Epithelial cell of proximal tubule (primary cell): ENCODE measurements at regions not wholly inside any gene's neighbourhood (a gene's known extent, or its start where the extent isn't known, plus 50 kb on each side); places are given as distances from the start of the nearest gene placed in this dataset.

Experiments used
- DNase-seq: peaks from one replicate; pipeline ENCODE4 v3.0.0-alpha.2; 2011; ENCODE audit warnings: low read depth
- H3K4me3 ChIP-seq: 2 replicates; pipeline ENCODE4 v1.5.1; 2011; ENCODE audit warnings: low read depth, mild to moderate bottlenecking, low read length
- TF ChIP-seq, protein P1 (sequence below): conservative IDR thresholded peaks from 2 replicates; pipeline ENCODE4 v1.5.1; 2012; ENCODE audit warnings: low read depth, mild to moderate bottlenecking, low read length

DNA sequence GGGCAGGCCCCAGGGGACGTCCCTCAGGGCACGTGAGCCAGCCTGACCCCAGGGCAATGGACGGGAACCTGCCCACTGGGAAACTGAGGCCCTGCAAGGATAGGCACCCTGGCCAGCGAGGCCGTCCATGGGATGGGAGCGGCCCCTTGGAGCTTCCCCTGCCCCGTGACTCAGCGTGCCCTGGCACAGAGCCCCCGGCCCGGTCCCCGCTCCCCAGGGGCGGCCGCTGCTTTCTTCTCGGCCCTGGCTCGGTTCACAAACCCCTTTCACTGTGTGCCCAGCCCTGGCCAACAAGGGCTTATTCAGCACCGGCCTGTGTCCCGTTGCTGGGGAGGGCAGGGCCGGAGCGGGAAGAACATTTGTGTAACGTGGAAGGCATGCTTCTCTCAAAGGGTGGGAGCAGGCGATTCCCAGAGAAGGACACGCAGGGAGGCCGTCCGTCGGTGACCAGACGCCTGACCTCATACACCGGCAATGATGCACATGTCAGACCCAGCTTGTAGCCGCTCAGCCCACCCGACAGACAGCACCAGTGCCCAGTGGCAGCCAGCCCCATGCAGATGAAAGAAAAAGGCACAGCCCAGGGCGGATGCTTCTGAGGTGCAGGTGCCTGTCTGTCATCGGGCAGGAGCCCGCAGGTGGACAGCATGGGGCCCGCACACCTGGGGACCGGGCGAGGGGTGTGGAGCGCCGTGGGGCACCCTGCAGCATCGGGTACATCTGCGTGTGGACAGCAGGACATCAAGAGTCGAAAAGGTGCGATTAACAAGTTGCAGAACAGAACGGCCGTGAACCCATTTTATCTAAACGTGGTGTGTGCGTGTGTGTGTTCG, 94.5 kb downstream of the PDGFA start:
- H3K4me3 ChIP-seq, result no peak overlapping the region
- DNase-seq, result no peak
- TF ChIP-seq, protein P1, sequence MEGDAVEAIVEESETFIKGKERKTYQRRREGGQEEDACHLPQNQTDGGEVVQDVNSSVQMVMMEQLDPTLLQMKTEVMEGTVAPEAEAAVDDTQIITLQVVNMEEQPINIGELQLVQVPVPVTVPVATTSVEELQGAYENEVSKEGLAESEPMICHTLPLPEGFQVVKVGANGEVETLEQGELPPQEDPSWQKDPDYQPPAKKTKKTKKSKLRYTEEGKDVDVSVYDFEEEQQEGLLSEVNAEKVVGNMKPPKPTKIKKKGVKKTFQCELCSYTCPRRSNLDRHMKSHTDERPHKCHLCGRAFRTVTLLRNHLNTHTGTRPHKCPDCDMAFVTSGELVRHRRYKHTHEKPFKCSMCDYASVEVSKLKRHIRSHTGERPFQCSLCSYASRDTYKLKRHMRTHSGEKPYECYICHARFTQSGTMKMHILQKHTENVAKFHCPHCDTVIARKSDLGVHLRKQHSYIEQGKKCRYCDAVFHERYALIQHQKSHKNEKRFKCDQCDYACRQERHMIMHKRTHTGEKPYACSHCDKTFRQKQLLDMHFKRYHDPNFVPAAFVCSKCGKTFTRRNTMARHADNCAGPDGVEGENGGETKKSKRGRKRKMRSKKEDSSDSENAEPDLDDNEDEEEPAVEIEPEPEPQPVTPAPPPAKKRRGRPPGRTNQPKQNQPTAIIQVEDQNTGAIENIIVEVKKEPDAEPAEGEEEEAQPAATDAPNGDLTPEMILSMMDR, result no peak

GRCh38 chr7:425794-426188, 93.9 kb downstream of the PDGFA start:
- no peak for DNase-seq
- TF ChIP-seq, protein P1, result no peak
- H3K4me3 ChIP-seq, result no peak overlapping the region

DNA sequence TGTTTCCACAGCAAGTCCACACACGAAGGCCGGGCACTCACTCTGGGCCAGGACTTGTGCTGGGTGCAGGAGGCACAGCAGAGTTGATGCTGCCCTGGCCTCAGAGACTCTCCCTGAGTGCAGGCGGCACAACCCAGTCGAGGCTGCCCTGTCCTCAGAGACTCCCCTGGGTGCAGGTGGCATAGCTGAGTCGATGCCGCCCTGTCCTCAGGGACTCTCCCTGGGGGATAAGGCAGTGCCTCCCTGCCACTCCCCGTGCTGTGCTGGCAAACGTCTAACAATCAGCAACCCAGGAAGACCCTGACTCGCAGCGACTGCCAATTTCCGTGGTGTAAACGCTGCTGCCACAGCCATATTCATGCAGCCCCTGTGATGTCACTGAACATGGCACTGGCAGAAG, 93.1 kb downstream of the PDGFA start:
- TF ChIP-seq, protein P1, result no peak
- no peak overlapping the region for H3K4me3 ChIP-seq
- DNase-seq, result no peak

GRCh38 chr7:427506-428103, 92.0 kb downstream of the PDGFA start:
- no peak overlapping the region for H3K4me3 ChIP-seq
- TF ChIP-seq, protein P1, result no peak
- no peak for DNase-seq

DNA sequence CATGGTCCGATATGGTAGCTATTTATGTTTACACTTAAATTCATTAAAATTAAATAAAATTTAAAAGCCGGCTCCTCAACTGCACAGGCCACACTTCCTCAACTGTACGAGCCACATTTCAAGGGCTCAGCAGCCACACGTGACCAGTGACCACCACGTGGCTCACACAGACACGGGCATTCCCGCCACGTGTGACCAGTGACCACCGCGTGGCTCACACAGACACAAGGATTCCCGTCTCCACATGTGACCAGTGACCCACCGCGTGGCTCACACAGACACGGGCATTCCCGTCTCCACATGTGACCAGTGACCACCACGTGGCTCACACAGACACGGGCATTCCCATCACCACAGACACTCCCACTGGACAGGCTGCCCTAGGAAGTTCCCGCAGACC, 91.3 kb downstream of the PDGFA start:
- no peak overlapping the region for H3K4me3 ChIP-seq
- TF ChIP-seq, protein P1, result no peak
- DNase-seq, result no peak

DNA sequence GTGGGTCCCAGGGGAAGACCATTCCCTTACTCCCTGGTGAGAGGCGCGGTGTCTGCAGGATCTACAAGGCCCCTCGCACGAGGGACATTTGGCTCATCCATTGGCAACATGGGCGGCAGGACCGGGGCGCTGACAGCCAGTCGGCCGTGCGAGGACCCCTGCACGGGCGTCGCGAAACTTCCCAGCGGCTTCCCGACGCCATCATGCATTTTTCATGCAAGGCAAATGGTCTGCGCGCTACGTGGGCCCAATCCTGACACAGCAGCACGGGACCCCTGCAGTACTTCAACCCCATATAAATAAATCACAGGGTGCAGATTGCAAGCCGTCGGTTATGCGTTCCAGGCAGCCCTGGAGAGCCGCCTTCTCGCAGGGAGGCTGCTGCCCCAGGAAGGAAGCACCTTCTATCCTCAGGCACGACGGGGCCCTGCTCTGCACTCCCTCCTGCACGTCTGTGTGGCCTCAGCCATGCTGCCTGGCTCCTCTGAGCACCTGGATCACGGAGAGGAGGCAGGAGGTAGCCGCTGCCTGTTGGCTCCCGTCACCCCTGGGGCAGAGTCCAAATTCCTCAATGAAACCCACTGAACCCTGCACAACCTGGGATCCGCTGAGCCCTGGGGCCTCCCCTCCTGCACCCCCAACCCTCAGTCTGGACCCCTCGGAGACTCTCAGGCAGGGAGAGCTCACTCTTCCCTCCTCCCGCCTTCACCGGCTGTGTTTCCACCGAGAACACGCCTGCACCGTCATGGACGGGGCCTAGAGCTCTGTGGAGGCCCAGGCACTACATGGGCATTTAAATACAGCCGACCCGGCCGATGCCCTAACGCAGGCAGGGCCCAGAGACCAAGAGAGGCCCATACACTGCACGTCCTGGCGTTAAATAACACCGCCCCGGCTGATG, 90.5 kb downstream of the PDGFA start:
- TF ChIP-seq, protein P1, result no peak
- DNase-seq, result no peak
- no peak overlapping the region for H3K4me3 ChIP-seq
